HK-2 (cell line): ENCODE measurements at regions not wholly inside any gene's neighbourhood (a gene's known extent, or its start where the extent isn't known, plus 50 kb on each side); places are given as distances from the start of the nearest gene placed in this dataset.

Experiments used
- DNase-seq: peaks from one replicate; pipeline ENCODE4 v3.0.0-alpha.2; 2018; ENCODE audit not compliant: unreplicated experiment

DNA sequence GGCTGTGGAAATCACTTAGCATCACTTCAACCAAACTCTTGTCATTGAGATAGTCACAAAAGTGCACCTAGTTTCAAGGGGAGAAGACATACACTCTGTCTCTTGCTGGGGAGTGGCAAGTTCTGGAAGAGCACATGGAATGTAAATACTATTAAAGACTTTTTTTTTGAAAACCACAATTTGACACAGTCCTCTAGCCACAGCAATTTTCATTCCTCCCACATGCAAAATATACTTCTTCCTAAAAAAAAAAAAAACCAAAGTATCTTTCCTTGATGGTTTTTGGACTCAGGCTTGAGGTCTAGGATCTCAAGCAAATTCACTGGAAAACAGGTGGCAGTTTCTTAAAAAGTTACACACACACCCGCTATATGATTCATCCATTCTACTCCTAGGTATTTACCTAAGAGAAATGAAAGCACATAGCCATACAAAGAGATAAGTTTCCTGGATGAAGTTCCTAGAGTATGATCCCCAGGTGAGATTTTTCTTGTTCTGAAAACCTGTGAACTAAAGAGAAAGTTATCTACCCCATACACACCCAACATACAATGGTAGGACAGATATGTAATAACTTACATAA, 295.8 kb downstream of the SP3 start:
- no peak for DNase-seq

DNA sequence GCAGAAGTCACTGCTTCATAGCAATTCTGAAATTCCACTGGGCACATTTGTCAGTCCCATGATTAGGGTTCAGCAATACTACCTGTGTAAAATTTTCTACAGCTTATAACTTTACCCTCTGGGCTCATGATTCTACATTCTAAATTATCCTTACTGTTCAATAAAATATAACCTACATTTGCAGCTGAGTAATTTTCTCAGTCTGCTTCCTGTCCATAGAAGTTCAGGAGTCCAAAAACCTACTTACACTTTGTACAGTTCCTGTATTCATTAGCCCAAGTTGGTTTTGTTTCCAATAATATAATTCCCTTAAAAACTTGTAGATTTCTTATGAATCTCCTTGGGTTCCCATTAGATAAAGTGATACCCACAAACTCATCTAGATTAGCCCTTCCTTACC, 295.3 kb downstream of the SP3 start:
- DNase-seq: no peak

DNA sequence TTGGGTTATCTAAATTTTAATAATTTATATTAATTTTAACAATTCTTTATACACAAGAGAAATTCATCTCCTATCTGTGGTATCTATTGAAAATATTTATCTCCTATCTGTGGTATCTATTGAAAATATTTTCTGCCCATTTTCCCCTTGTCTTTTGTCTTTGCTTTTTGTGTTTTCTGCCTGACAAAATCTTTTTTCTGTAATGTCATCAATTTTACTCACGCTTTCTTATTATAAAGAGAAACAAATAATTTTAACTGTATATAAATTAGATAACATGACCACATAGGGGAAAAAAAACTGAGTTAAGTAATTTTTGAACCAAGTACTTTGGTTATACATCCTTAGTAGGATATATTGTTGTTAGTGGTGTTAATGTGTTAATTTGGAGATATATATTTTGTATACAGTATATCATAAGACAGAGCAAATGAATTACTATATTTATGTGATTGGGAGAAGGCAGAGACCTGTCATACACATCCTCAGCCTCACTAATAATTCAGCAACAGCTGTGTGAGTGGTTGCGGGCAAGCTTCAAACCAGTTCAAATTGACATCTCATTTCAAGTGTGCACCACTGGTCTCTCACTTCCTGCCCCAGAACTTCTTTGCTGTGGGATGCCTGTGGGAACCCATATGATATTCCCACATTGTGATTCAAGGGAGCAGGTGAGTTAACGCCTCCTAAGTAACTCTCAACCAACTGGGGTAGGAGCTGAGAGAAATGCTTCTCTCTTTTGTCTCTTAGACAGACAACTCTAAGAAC, 292.4 kb downstream of the SP3 start:
- no peak for DNase-seq

DNA sequence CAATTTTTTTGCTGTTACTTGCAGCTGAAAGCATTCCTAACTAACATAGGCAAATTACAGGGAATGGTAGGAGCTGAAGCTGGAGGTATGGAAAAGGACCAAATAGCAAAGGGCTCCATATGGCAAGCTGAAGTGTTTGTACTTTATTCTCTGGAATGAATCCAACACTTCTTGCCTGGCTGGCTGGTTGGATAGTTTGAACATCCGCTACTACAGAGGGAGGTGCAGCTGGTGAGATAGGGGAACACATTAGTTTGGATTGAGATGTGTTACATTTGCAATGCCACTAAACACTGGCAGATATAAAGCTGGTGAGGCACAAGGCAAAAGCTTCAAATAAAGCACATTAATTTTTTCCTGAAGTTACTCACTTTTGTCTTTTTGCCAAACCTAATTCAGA, 291.5 kb downstream of the SP3 start:
- DNase-seq: no peak

DNA sequence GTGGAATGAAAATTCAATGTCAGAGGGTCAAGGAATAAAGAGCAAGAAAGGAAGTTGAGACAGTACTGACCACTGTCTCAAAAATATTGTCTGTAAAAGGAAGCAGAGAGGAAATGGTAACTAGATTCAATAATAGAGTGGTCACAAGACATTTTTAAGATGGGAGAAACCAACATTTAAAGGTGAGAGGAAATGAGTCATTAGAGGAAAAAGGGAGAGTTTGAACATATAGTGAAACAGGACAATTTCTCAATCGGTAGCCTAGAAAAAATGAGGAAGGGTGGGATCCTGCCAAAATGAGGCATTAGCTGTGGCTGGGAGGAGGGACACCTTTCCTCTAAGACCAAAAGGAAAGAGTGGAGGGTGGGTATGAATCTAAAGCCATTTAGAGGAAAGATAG, 288.5 kb downstream of the SP3 start:
- DNase-seq: no peak

DNA sequence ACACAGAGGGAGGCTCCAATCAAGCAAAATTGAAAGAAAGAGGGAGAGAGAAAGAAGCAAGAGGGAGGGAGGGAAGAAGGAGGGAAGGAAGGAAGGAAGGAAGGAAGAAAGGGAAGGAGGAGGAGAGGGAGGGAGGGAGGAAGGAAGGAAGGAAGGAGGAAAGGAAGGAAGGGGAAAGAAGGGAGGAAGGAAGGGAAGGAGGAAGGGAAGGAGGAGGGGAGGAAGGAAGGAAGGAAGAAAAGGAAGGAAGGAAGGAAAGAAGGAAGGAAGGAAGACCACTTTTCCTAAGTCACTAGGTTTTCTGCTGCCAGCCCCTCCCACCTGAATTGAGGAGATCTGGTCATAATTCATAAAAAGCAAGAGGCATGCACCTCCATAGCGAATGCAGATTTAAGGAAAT, 287.0 kb downstream of the SP3 start:
- no peak for DNase-seq

DNA sequence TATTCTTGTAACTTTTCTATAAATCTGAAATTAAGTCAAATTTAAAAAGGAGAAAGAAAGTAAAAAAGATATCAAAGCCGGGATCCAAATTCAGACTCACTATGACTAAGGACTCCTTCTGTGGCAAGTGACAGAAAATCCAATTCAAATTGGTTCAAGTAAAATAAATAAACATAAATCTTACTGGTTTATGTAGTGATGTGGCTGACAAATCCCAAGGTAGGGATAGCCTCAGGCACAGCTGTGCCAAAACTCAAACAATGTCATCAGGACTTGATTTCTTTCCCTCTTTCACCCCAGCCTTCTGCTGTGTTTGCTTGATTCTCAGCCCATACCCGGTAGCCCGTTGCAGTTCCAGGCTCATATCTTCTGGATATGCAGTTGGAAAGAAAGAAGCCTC, 284.6 kb downstream of the SP3 start:
- no peak for DNase-seq

DNA sequence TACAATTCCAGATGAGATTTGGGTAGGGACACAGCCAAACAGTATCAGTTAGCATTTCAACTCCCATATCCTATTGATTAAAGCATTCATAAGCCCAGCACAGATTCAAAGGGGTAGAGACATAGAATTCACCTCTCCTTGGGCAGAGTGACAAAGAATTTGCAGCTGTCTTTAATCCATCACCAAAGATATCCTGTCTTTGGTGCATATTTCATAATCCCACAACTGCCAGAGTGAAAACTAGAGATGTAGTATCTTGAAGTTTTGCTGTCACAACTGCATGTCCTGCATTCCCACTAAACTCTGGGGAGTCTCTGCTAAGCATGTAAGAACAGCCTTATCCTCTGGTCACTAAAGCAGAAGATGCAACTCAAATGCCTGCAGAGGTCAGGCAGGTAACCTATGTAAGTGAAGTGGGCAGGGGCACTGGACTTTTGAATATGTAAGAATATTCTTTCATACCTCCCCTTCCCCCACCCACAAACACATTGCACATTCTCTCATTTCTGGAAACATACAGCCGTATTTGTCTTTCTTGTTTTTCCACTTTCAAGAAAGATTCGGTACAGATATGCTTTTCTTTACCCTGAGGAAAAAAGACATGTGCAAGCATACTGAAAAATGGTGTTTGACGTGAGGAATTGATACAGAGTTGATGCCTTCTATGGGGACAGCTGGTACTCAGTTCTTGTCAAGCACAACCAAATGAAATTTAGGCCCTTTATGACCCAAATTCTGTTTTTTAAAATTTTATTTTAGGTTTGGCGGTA, 283.1 kb downstream of the SP3 start:
- no peak for DNase-seq

DNA sequence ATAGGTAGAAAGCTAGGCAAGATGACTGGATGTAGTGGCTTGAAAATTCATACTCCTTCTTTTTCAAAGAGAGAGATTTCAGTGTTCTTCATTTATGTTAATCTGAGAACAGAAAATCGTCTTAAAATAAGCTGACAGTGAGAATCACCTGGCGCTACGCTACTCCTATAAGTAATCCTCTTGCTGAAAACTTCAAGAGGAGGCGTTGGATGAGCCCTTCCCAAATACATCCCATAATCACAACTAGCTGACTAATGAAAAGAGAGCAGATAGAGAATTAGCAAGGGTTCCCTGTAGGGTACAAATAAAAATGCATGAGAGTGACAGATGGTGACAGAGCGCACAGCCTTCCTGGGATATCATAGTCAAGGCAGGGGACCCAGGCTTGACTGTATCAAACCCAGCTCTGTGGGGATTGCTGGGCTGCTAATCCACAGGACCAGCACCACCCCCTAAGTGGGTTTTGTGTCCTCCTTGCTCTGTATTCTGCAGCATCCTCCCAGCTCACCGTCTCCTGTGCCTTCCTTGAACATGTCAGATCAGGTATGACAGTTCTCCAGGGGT, 280.2 kb downstream of the SP3 start:
- no peak for DNase-seq

DNA sequence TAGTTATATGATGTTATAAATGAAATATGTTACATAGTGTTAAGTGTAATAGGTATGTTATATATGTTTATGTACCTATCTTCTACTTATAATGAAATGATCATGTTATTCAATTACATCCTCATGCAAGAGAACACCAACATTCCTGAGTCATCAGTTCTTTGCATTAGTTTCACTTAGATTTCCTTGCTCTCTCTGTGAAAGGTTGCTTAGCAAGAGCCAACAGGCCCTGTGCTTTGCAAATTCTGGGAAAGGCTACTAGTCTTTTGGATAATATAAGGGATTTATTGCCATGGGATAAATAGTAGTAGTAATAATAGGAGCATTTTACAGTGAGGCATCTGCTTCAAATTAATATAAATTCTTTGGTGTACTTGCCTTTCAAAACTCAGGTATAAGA, 274.8 kb downstream of the SP3 start:
- no peak for DNase-seq

DNA sequence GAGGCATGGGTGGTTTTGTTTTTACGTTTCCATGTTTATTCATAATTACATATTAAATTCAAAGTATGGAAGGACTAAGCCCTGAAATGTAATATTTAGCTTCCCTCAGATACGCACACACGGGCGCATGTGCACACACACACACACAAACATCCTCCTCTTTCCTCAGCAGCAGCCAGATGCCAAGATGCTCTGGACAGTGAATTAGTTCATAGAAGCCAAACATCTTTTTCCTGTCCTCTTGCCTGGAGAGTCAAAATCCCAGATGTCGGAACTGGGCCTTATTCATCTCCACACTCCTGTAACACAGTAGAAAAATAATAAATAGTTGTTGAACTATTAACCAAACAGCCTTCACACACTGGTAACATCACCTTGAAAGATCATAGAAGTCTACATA, 273.1 kb downstream of the SP3 start:
- DNase-seq: no peak

DNA sequence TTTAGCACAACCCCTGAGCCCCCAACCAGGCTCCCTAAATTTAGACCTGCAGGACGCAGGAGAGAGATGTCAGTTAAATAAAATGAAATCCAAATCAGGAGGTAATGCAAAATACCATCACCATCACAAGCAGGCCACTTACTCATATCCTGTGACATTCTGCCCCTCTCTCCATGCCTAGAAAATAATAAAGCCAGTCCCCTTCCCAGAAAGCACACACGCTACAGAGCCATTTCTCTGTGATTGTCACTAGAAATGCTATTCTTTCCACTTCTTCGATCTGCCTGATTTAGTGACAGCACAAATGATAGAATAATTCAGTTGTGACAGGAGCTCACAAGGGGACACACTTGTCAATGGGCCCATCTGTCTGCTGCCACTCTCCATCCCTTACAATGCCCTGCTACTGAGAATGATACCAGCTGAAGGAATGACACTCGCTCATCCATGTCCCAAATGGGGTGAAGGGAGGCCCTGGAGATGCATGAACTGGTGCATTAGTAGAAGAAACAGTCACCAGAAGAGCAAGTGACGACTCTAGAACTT, 272.1 kb downstream of the SP3 start:
- no peak for DNase-seq

DNA sequence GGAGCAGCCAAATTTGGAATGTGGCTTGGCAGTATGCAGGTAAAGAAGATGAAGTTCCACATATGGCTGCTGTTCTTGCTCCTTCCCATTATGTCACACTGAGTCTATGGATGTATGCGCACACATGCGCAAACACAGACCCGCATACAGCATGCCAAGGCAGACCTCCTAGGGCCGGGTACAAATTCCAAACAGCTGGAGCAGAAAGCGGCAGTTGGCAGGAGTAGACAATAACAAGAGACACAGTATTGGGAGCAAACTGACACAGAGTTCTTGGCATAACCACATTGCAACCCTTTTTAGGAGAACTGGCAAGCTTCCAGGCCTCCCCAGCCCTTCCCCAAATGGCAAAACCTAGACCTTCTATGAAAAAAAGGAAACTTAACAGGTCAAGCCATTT, 268.9 kb downstream of the SP3 start:
- DNase-seq: no peak

DNA sequence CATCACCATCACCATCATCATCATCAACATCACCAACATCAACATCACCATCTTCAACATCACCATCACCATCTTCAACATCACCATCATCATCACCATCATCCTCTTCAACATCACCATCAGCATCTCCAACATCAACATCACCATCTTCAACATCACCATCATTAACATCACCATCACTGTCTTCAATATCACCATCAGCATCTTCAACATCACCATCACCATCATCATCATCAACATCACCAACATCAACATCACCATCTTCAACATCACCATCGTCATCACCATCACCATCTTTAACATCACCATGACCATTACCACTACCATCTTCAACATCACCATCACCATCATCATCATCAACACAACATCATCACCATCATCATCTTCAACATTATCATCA, 267.2 kb downstream of the SP3 start:
- DNase-seq: no peak

DNA sequence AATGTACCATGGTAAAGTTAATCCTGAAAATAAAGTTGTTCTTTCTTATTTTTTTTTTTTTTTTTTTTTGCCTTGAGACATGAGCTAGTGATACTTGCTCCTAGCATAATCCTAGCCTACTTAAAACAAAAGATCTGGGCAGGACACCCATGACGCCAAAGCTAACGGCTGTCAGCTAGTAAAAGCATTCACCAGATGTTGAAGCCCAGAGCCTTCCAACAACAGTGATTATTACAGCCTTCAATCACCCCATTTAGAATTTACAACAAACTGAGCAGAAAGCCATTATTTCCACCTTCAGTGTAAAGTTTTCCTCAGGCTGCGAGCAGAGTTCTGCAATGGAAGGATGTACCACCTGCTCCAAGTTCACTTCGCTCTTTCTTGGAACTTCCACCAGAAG, 259.5 kb downstream of the SP3 start:
- DNase-seq: no peak

DNA sequence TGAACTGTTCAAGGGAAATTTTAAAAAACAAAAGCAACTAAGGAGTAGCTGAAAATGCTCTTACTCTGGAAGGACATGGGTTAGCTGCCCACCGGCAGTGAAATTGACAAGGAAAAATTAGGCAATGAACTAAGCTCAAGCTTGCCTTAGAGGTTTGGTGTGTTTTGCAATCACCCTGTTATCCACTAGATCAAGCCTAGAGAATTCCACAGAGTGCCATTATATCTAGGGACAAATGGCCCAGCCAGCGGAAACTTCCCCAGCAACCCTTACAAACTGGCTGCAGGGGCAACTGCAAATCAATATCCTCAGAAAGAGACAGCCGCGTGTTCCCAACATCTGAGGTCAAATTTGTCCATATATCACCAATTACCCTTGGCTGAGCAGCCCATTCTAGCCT, 258.2 kb downstream of the SP3 start:
- no peak for DNase-seq

DNA sequence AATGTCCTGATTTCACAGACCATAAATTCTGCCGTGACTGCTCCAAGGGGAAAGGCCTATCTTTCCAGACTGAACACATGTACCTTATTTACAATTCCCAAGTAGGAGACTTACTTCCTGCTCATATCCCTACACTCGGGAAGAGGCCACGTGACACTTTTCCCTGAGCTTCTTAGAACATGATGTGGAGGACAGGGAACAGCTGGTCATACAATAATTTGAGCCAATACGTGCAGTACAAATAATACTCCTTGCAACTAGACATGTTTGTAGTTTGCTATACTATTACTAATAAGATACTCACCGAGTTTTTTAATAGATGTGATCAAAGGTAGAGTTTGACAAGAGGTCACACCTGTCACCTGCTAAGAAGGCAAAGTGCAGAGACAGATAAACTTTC, 256.4 kb downstream of the SP3 start:
- no peak for DNase-seq

DNA sequence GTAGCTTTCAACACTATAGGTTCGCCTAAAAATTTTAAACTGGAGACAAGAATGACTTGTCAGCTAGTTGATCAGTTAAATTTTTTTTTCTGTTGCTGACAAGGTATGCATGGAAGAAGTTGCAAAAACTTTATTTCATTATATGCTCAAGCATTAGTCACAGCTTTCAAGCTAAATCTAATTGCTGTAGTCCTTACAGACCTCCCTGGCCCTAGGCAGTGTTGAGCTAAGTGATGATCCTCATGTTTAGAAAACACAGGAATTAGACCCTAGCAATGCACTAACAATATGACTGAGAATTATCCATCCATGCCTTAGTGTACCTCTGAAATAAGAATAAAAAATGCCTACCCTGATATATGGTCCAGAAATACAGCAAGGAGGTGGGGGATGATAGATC, 253.4 kb downstream of the SP3 start:
- no peak for DNase-seq

DNA sequence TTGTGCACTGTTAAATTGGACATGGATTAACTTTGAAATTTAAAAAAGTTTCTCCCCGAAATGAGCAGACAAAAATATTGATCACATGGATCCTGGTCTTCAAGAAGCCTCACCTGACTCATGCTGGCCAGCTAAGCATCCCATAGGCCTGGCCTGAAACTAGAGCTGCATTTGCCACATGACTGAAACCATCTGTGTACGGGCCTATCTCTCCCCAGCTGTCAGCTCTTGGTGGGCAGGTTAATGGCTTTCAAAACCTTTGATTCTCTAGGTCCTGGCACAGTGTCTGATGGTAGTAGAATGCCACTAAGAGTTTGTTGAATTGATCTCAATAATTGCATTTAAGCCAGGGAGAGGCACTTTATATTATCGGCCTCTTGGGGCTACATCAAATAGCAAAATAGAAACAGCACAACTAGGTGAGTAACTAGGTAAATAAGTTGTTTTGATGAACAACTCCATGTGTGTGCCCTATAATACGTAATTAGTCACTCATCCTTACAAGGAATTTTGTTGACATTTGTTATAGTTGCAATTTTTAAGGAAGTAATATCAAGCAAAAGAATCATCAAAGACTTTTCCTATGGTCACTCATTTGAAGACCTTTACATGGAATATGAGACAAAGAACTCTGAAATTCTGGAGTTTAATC, 251.1 kb downstream of the SP3 start:
- no peak for DNase-seq

DNA sequence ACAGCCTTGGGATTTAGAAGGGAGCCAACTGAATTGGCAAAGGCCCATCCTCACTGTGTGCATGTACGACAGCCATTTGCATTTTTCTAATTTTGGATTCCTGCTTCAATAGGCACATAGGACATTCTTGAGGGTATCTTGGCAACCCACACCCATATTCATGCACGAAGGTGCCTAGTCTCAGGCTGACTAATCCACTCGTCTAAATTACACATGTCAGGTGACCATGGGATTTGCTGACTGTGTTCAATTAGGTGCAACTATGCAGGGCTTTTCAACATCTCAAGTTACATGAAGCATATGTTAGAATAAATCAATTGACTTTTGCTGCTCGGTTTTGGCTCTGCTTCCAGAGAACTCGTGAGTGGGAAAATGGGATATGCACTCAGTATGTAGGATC, 249.7 kb downstream of the SP3 start:
- DNase-seq: no peak

DNA sequence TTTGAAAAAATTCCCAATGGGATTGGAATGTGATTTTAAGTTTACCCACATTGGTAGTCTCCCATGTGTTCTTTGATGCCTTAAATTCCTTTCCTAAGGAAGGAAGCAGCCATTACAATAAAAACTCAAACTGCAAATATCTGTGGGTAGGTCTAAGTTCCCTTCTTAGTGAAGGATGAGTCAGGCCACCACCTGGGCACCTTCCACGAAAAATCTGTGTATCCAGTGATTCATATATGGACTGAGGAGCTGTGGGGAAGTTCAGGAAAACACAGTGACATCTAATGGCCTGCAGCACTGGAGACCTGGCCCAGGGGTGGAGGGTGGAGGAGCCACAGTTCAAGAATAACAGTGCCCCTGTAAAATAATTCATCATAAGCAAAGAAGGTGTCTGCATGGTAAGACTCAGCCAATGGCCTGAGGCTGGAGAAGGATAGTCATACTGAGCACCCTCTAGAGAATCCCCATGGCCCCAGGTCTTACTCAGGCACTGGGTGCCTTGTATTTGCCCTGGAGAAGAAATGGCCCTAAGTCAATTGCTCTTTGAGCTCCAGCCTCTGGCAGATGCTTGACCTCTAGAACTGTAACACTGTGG, 248.6 kb downstream of the SP3 start:
- peak; percentile 2 for DNase-seq

DNA sequence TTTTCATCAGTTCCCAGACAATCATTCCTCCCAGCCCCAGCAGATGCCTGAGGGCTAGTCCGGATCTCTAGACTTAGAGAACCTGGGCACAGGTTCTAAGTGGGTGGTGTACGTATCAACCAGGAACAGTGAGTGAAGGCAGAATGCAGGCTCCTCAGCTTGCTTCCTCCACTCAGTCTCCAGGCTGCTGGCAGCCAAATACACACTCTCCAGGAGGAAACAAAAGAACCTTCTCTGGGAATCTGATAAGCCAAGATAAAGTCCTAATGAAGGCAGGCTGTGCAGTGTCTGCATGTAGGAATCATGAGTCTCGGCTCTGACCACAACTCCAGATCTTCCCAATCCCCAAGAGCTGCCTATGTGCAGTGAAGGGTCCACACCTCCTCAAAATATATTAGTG, 245.7 kb downstream of the SP3 start:
- no peak for DNase-seq
